WTC11 (cell line): ENCODE measurements at regions not wholly inside any gene's neighbourhood (a gene's known extent, or its start where the extent isn't known, plus 50 kb on each side); places are given as distances from the start of the nearest gene placed in this dataset.

Experiments
- AR ChIP-seq: fragments of 250-450 bp; sonication (Bioruptor Pico); IDR thresholded peaks from 2 replicates; pipeline ENCODE4 v1.9.0; 2021; ENCODE audit warnings: mild to moderate bottlenecking
- ATF3 ChIP-seq: sonication (generic); formaldehyde crosslinking; conservative IDR thresholded peaks from 2 replicates; pipeline ENCODE4 v1.8.1; 2022; ENCODE audit warnings: mild to moderate bottlenecking, missing genetic modification reagents
- CREM ChIP-seq: sonication (generic); formaldehyde crosslinking; IDR thresholded peaks from 2 replicates; pipeline ENCODE4 v1.8.1; 2022; ENCODE audit warnings: mild to moderate bottlenecking, missing genetic modification reagents, moderate library complexity
- E2F1 ChIP-seq: sonication (generic); formaldehyde crosslinking; IDR thresholded peaks from 2 replicates; pipeline ENCODE4 v1.8.0; 2022; ENCODE audit warnings: mild to moderate bottlenecking, missing genetic modification reagents
- E2F4 ChIP-seq: sonication (generic); formaldehyde crosslinking; IDR thresholded peaks from 2 replicates; pipeline ENCODE4 v1.8.1; 2022; ENCODE audit warnings: low read depth, mild to moderate bottlenecking, moderate library complexity, missing genetic modification reagents, borderline replicate concordance
- ELF4 ChIP-seq: sonication (generic); formaldehyde crosslinking; IDR thresholded peaks from 2 replicates; pipeline ENCODE4 v1.8.1; 2022; ENCODE audit warnings: low read depth, mild to moderate bottlenecking, moderate library complexity, missing genetic modification reagents
- ESRRA ChIP-seq: sonication (generic); formaldehyde crosslinking; IDR thresholded peaks from 2 replicates; pipeline ENCODE4 v1.8.1; 2022; ENCODE audit warnings: mild to moderate bottlenecking, missing genetic modification reagents, borderline replicate concordance
- ETV6 ChIP-seq: sonication (generic); formaldehyde crosslinking; IDR thresholded peaks from 2 replicates; pipeline ENCODE4 v1.8.1; 2022; ENCODE audit warnings: mild to moderate bottlenecking, missing genetic modification reagents
- FOXP1 ChIP-seq: sonication (generic); formaldehyde crosslinking; IDR thresholded peaks from 2 replicates; pipeline ENCODE4 v1.8.0; 2022; ENCODE audit warnings: missing genetic modification reagents, mild to moderate bottlenecking, moderate library complexity, borderline replicate concordance
- HMGXB4 ChIP-seq: sonication (generic); formaldehyde crosslinking; IDR thresholded peaks from 2 replicates; pipeline ENCODE4 v1.8.1; 2023; ENCODE audit warnings: mild to moderate bottlenecking, moderate library complexity, missing genetic modification reagents
- NFATC4 ChIP-seq: fragments of 250-450 bp; sonication (Bioruptor Pico); IDR thresholded peaks from 2 replicates; pipeline ENCODE4 v1.9.0; 2021; ENCODE audit warnings: mild to moderate bottlenecking
- NR2C2 ChIP-seq: sonication (generic); formaldehyde crosslinking; IDR thresholded peaks from 2 replicates; pipeline ENCODE4 v1.8.0; 2022; ENCODE audit warnings: mild to moderate bottlenecking, missing genetic modification reagents
- PRDM15 ChIP-seq: sonication (generic); formaldehyde crosslinking; IDR thresholded peaks from 2 replicates; pipeline ENCODE4 v1.8.0; 2022; ENCODE audit warnings: missing genetic modification reagents
- PRRX2 ChIP-seq: fragments of 250-450 bp; sonication (Bioruptor Pico); IDR thresholded peaks from 2 replicates; pipeline ENCODE4 v1.8.0; 2021; ENCODE audit warnings: mild to moderate bottlenecking
- SMAD4 ChIP-seq: sonication (generic); formaldehyde crosslinking; IDR thresholded peaks from 2 replicates; pipeline ENCODE4 v1.8.0; 2022; ENCODE audit warnings: mild to moderate bottlenecking, missing genetic modification reagents
- SOX15 ChIP-seq: fragments of 250-450 bp; sonication (Bioruptor Pico); IDR thresholded peaks from 2 replicates; pipeline ENCODE4 v1.9.0; 2021; ENCODE audit warnings: mild to moderate bottlenecking
- TEAD4 ChIP-seq: sonication (generic); formaldehyde crosslinking; IDR thresholded peaks from 2 replicates; pipeline ENCODE4 v1.8.0; 2022; ENCODE audit warnings: mild to moderate bottlenecking, missing genetic modification reagents
- ZNF232 ChIP-seq: sonication (generic); formaldehyde crosslinking; IDR thresholded peaks from 2 replicates; pipeline ENCODE4 v1.8.0; 2022; ENCODE audit warnings: mild to moderate bottlenecking, missing genetic modification reagents
- ZNF671 ChIP-seq: fragments of 250-450 bp; sonication (Bioruptor Pico); IDR thresholded peaks from 2 replicates; pipeline ENCODE4 v1.8.0; 2021; ENCODE audit warnings: mild to moderate bottlenecking
- TF ChIP-seq, protein P1 (sequence below): sonication (generic); formaldehyde crosslinking; IDR thresholded peaks from 2 replicates; pipeline ENCODE4 v1.8.0; 2022; ENCODE audit warnings: mild to moderate bottlenecking, missing genetic modification reagents
- TF ChIP-seq, protein P2 (sequence below): sonication (generic); formaldehyde crosslinking; IDR thresholded peaks from 2 replicates; pipeline ENCODE4 v1.8.1; 2022; ENCODE audit warnings: low read depth, missing genetic modification reagents, borderline replicate concordance

- TF ChIP-seq CREM, result 0 out of 2 replicates have a peak, but pooled peaks have one; percentile 17
- no peak for TF ChIP-seq ZNF232 (CRISPR knock-in tag)
- no peak for TF ChIP-seq ESRRA
- peak; percentile 75; the same call in 1 of the 2 replicates for TF ChIP-seq FOXP1 (CRISPR knock-in tag)
- TF ChIP-seq PRRX2, result no peak
- TF ChIP-seq SMAD4, result peak; percentile 37; the same call in 1 of the 2 replicates
- peak; percentile 67; the same call in 1 of the 2 replicates for TF ChIP-seq AR (CRISPR knock-in tag)
- TF ChIP-seq NR2C2 (CRISPR knock-in tag), result no peak
- TF ChIP-seq E2F4 (CRISPR knock-in tag), result no peak
- TF ChIP-seq ELF4 (CRISPR knock-in tag), result no peak
- TF ChIP-seq TEAD4 (CRISPR knock-in tag), result no peak
- TF ChIP-seq SOX15 (CRISPR knock-in tag), result no peak
- no peak for TF ChIP-seq ZNF671 (CRISPR knock-in tag)
- TF ChIP-seq PRDM15, result no peak
- no peak for TF ChIP-seq E2F1
- TF ChIP-seq, protein P1, sequence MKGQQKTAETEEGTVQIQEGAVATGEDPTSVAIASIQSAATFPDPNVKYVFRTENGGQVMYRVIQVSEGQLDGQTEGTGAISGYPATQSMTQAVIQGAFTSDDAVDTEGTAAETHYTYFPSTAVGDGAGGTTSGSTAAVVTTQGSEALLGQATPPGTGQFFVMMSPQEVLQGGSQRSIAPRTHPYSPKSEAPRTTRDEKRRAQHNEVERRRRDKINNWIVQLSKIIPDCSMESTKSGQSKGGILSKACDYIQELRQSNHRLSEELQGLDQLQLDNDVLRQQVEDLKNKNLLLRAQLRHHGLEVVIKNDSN (CRISPR knock-in tag), result no peak
- TF ChIP-seq ETV6 (CRISPR knock-in tag), result peak; percentile 75; the same call in 1 of the 2 replicates
- no peak for TF ChIP-seq NFATC4 (CRISPR knock-in tag)
- no peak for TF ChIP-seq ATF3
- TF ChIP-seq HMGXB4 (CRISPR knock-in tag), result no peak
- TF ChIP-seq, protein P2, sequence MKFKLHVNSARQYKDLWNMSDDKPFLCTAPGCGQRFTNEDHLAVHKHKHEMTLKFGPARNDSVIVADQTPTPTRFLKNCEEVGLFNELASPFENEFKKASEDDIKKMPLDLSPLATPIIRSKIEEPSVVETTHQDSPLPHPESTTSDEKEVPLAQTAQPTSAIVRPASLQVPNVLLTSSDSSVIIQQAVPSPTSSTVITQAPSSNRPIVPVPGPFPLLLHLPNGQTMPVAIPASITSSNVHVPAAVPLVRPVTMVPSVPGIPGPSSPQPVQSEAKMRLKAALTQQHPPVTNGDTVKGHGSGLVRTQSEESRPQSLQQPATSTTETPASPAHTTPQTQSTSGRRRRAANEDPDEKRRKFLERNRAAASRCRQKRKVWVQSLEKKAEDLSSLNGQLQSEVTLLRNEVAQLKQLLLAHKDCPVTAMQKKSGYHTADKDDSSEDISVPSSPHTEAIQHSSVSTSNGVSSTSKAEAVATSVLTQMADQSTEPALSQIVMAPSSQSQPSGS (CRISPR knock-in tag), result no peak
Observed at GRCh38 chr12:115507951-115508722, 769.4 kb downstream of the MED13L start (continued).
